ENCODE measurements at regions not wholly inside any gene's neighbourhood (a gene's known extent, or its start where the extent isn't known, plus 50 kb on each side); places are given as distances from the start of the nearest gene placed in this dataset.

- no peak for DNase-seq (ENCODE audit: low spot score in 2 of 2)
- WGBS, 2 donors = 72 to 79% methylated on average over 3 of the region's 3 CpGs
- intact Hi-C loops (cut with DNase I; ENCODE audit: low total_unique reads) = no loop called here
- TF ChIP-seq POLR2A (IDR thresholded peaks at IDR 0.05) (no peak), CTCF (IDR thresholded peaks at IDR 0.05) (no peak)
- H3K4me3 ChIP-seq (ENCODE audit: low read depth, poor library complexity, severe bottlenecking) = no peak overlapping the region
These were observed 184.0 kb upstream of the CHAC2 start for GRCh38 chr2:53583583-53583982.

- WGBS, 2 donors = 48 to 60% methylated on average over 2 of the region's 2 CpGs
- DNase-seq (ENCODE audit: low spot score in 2 of 2) = no peak
- TF ChIP-seq CTCF (IDR thresholded peaks at IDR 0.05) (no peak), POLR2A (IDR thresholded peaks at IDR 0.05) (no peak)
- intact Hi-C loops (cut with DNase I; ENCODE audit: low total_unique reads) = no loop called here
- no peak overlapping the region for H3K4me3 ChIP-seq (ENCODE audit: low read depth, poor library complexity, severe bottlenecking)
These were observed 185.0 kb upstream of the CHAC2 start for GRCh38 chr2:53582556-53582955.

GRCh38 chr2:53576166-53576565 lies 191.4 kb upstream of the CHAC2 start:
- H3K4me3 ChIP-seq (ENCODE audit: low read depth, poor library complexity, severe bottlenecking) = no peak overlapping the region
- intact Hi-C loops (cut with DNase I; ENCODE audit: low total_unique reads) = no loop called here
- TF ChIP-seq POLR2A (IDR thresholded peaks at IDR 0.05) = no peak
- no peak for TF ChIP-seq CTCF (IDR thresholded peaks at IDR 0.05)
- WGBS, 2 donors = 56 to 63% methylated on average over 3 of the region's 3 CpGs
- no peak for DNase-seq (ENCODE audit: low spot score in 2 of 2)

GRCh38 chr2:53575721-53576124 lies 191.9 kb upstream of the CHAC2 start:
- no peak for DNase-seq (ENCODE audit: low spot score in 2 of 2)
- no peak for TF ChIP-seq CTCF (IDR thresholded peaks at IDR 0.05)
- H3K4me3 ChIP-seq (ENCODE audit: low read depth, poor library complexity, severe bottlenecking) = no peak overlapping the region
- 67 to 69% methylated on average over 6 of the region's 6 CpGs for WGBS, 2 donors
- intact Hi-C loops (cut with DNase I; ENCODE audit: low total_unique reads) = no loop called here

GRCh38 chr2:53572696-53573095 lies 194.9 kb upstream of the CHAC2 start:
- TF ChIP-seq POLR2A (IDR thresholded peaks at IDR 0.05) (no peak), CTCF (IDR thresholded peaks at IDR 0.05) (no peak)
- 89 to 95% methylated on average over 1 of the region's 1 CpG for WGBS, 2 donors
- intact Hi-C loops (cut with DNase I; ENCODE audit: low total_unique reads) = no loop called here
- DNase-seq (ENCODE audit: low spot score in 2 of 2) = no peak
- no peak overlapping the region for H3K4me3 ChIP-seq (ENCODE audit: low read depth, poor library complexity, severe bottlenecking)

- DNase-seq (ENCODE audit: low spot score in 2 of 2) = no peak
- 87 to 91% methylated on average over 14 of the region's 14 CpGs for WGBS, 2 donors
These were observed 197.5 kb upstream of the CHAC2 start for GRCh38 chr2:53569957-53570727.

More at GRCh38 chr2:53569957-53570727, 197.5 kb upstream of the CHAC2 start:
- no peak overlapping the region for H3K4me3 ChIP-seq (ENCODE audit: low read depth, poor library complexity, severe bottlenecking)
- intact Hi-C loops (cut with DNase I; ENCODE audit: low total_unique reads) = no loop called here
- TF ChIP-seq CTCF (IDR thresholded peaks at IDR 0.05) (no peak), POLR2A (IDR thresholded peaks at IDR 0.05) (no peak)

Measured in lower leg skin (tissue), 4 donors.